Brain microvascular endothelial cell (primary cell): ENCODE measurements at regions not wholly inside any gene's neighbourhood (a gene's known extent, or its start where the extent isn't known, plus 50 kb on each side); places are given as distances from the start of the nearest gene placed in this dataset.

Experiments used
- DNase-seq: peaks from one replicate; pipeline ENCODE4 v3.0.0-alpha.2; 2020
- H3K27ac ChIP-seq: fragments of 250-450 bp; sonication (Bioruptor Pico); 2 replicates; pipeline ENCODE4 v1.5.1; 2020; ENCODE audit warnings: mild to moderate bottlenecking, moderate library complexity
- H3K27me3 ChIP-seq: fragments of 250-450 bp; sonication (Bioruptor Pico); replicated peaks from 2 replicates; pipeline ENCODE4 v1.5.1; 2020; ENCODE audit warnings: mild to moderate bottlenecking
- H3K36me3 ChIP-seq: fragments of 250-450 bp; sonication (Bioruptor Pico); replicated peaks from 2 replicates; pipeline ENCODE4 v1.5.1; 2020; ENCODE audit warnings: mild to moderate bottlenecking
- H3K4me3 ChIP-seq: 2 replicates; pipeline ENCODE4 v1.5.1; 2011; ENCODE audit warnings: low read depth, mild to moderate bottlenecking, control low read depth, low read length, moderate library complexity
- CTCF ChIP-seq: IDR thresholded peaks from 2 replicates; pipeline ENCODE4 v1.5.1; 2011; ENCODE audit warnings: low read depth, mild to moderate bottlenecking, moderate library complexity, low read length, control low read depth, inconsistent platforms; ENCODE audit errors: missing control alignments
- in situ Hi-C: cut with HindIII; loops from 2 replicates; pipeline ENCODE4 v1.10.0; 2017; ENCODE audit warnings: low sequenced_read_pairs, low pct_ligation_motif_present

- DNase-seq = peak; percentile 55
- Histone ChIP-seq H3K4me3 (no peak overlapping the region), H3K27me3 (no peaks in the 10 kb centered on the region), H3K27ac (peak overlapping the region; percentile 47), H3K36me3 (no peaks in the 10 kb centered on the region)
- no peak for TF ChIP-seq CTCF
- in situ Hi-C loops = no loop called here
These were observed 160.3 kb upstream of the COL3A1 start for GRCh38 chr2:188813857-188814256.

- Histone ChIP-seq H3K36me3 (no peaks in the 10 kb centered on the region), H3K4me3 (no peak overlapping the region), H3K27me3 (no peaks in the 10 kb centered on the region), H3K27ac (no peak overlapping the region)
- no peak for DNase-seq
- in situ Hi-C loops = no loop called here
- TF ChIP-seq CTCF = no peak
These were observed 155.2 kb upstream of the COL3A1 start for GRCh38 chr2:188819011-188819410.

DNA sequence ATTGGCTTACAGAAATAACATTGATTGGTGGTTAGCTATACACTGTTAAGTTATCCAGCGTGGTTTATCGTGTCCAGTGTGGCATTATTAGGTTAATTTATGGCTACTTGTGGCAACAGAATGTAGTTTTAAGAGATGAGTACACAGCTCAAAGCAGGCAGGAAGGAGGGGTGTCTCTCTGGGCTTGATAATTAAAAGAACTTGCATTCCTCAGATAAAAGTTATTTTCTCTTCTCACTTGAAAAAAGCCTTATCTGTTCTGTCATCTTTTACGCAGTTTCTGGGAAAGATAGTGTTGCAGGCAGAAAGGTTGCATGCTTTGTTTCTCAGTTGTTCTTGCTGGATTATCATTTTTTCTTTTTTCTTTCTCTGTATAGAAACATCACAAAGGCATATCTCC lies 154.4 kb upstream of the COL3A1 start:
- Histone ChIP-seq H3K27me3 (no peaks in the 10 kb centered on the region), H3K27ac (no peak overlapping the region), H3K4me3 (no peak overlapping the region), H3K36me3 (no peaks in the 10 kb centered on the region)
- in situ Hi-C loops = no loop called here
- peak; percentile 12 for DNase-seq
- no peak for TF ChIP-seq CTCF

GRCh38 chr2:188820576-188820975 lies 153.6 kb upstream of the COL3A1 start:
- in situ Hi-C loops = no loop called here
- TF ChIP-seq CTCF = no peak
- Histone ChIP-seq H3K27ac (no peak overlapping the region), H3K36me3 (no peaks in the 10 kb centered on the region), H3K27me3 (no peaks in the 10 kb centered on the region), H3K4me3 (no peak overlapping the region)
- DNase-seq = no peak

DNA sequence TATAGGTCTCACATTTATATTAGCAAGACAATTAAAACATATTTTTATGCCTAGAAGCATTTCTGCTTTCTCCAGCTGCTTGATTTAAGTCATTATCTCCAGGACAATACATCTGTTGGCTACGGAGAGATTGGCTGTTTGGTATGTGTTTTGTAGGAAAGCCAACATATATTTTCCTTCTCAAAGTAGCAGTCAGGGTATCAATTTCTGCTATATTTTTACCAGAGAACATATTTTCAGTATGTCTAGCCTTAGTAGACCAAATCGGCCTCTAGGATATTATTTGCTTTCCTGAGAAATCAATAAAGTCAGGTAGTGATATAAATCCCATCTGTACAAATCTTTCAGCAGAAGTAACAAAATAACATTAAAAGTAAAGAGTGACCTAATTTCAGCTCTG lies 150.0 kb upstream of the COL3A1 start:
- Histone ChIP-seq H3K27me3 (no peaks in the 10 kb centered on the region), H3K36me3 (no peaks in the 10 kb centered on the region), H3K4me3 (no peak overlapping the region), H3K27ac (no peak overlapping the region)
- no peak for DNase-seq
- in situ Hi-C loops = no loop called here
- TF ChIP-seq CTCF = no peak

GRCh38 chr2:188833331-188833730 lies 140.8 kb upstream of the COL3A1 start:
- H3K27ac ChIP-seq = no peak overlapping the region
- H3K36me3 ChIP-seq = no peaks in the 10 kb centered on the region
- H3K4me3 ChIP-seq = no peak overlapping the region
- TF ChIP-seq CTCF = no peak
- DNase-seq = no peak
- H3K27me3 ChIP-seq = no peaks in the 10 kb centered on the region
- in situ Hi-C loops = no loop called here
